ENCODE measurements at regions not wholly inside any gene's neighbourhood (a gene's known extent, or its start where the extent isn't known, plus 50 kb on each side); places are given as distances from the start of the nearest gene placed in this dataset.
"Not testable (repeated sequence)": the region's sequence is repeated elsewhere in the genome, so short reads cannot be mapped to it uniquely, and the experiment has no call there.

GRCh38 chr6:163750431-163751031 is 336.0 kb downstream of the QKI start:
- peaks cover 2% of the 10 kb centered on the region for H3K9me3 Mint-ChIP-seq (ENCODE audit: unreplicated experiment)
- H3K27ac Mint-ChIP-seq (ENCODE audit: unreplicated experiment): no peak overlapping the region
- peaks cover 4% of the 10 kb centered on the region for H3K27me3 Mint-ChIP-seq (ENCODE audit: unreplicated experiment)
- no peak for DNase-seq
- peaks cover 6% of the 10 kb centered on the region for H3K36me3 Mint-ChIP-seq (ENCODE audit: unreplicated experiment)
- no peak for TF ChIP-seq CTCF (IDR thresholded peaks at IDR 0.05; ENCODE audit: partially characterized antibody, unreplicated experiment)
- H3K4me1 Mint-ChIP-seq (ENCODE audit: low read depth, unreplicated experiment): peaks cover 7% of the 10 kb centered on the region
- H3K4me3 Mint-ChIP-seq (ENCODE audit: unreplicated experiment): no peak overlapping the region

DNA sequence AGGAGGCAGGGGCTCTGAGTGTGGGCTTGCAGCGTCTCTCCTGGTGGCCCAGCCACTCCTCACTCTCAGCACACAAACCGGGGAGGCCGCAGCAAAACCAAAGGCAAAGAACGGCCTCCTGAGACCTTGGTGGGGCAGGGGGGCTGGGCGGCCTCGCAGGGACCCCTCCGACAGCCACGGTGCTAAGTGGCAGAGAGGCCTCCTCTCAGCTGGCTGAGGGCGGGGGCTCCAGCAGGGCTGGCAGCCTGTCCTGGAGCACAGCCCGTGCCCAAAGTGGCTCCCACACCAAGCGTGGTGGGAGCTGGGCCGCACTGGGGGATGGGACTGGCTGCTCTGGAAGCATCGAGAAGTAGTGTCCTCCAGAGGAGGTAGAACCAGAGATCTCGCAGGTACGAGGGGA is 334.4 kb downstream of the QKI start:
- Mint-ChIP-seq H3K27ac (ENCODE audit: unreplicated experiment) (no peak overlapping the region), H3K9me3 (ENCODE audit: unreplicated experiment) (peaks cover 2% of the 10 kb centered on the region), H3K4me1 (ENCODE audit: low read depth, unreplicated experiment) (peaks cover 12% of the 10 kb centered on the region), H3K4me3 (ENCODE audit: unreplicated experiment) (no peak overlapping the region), H3K27me3 (ENCODE audit: unreplicated experiment) (peaks cover 4% of the 10 kb centered on the region), H3K36me3 (ENCODE audit: unreplicated experiment) (peaks cover 6% of the 10 kb centered on the region)
- no peak for DNase-seq
- no peak for TF ChIP-seq CTCF (IDR thresholded peaks at IDR 0.05; ENCODE audit: partially characterized antibody, unreplicated experiment)

DNA sequence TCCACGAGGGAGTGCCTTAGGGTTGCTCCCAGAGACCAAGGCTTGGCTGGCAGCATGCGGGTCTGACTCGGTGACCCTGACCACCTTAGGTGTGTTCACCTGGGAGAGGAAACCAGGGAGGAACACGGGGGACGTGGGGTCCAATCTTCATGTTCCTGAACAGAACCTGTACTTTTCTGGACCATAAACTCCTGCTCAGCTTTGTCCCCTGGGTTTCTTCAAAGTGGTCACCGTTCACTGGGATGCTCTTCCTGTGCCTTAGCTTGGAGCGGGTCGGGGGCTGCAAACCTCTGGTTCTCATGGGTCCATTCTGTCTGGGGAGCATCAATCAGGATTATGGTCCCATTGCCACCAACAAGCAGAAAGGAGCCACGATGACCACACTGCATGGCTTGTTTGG is 333.5 kb downstream of the QKI start:
- TF ChIP-seq CTCF (IDR thresholded peaks at IDR 0.05; ENCODE audit: partially characterized antibody, unreplicated experiment): no peak
- H3K4me3 Mint-ChIP-seq (ENCODE audit: unreplicated experiment): no peak overlapping the region
- no peak for DNase-seq
- peaks cover 4% of the 10 kb centered on the region for H3K27me3 Mint-ChIP-seq (ENCODE audit: unreplicated experiment)
- H3K27ac Mint-ChIP-seq (ENCODE audit: unreplicated experiment): no peak overlapping the region
- H3K36me3 Mint-ChIP-seq (ENCODE audit: unreplicated experiment): peaks cover 6% of the 10 kb centered on the region
- H3K4me1 Mint-ChIP-seq (ENCODE audit: low read depth, unreplicated experiment): peaks cover 17% of the 10 kb centered on the region
- H3K9me3 Mint-ChIP-seq (ENCODE audit: unreplicated experiment): peaks cover 2% of the 10 kb centered on the region

GRCh38 chr6:163747058-163747457 is 332.5 kb downstream of the QKI start:
- H3K27me3 Mint-ChIP-seq (ENCODE audit: unreplicated experiment); H3K4me3 Mint-ChIP-seq (ENCODE audit: unreplicated experiment); H3K27ac Mint-ChIP-seq (ENCODE audit: unreplicated experiment); DNase-seq; H3K9me3 Mint-ChIP-seq (ENCODE audit: unreplicated experiment); H3K36me3 Mint-ChIP-seq (ENCODE audit: unreplicated experiment): not testable (repeated sequence)
- peaks cover 25% of the 10 kb centered on the region for H3K4me1 Mint-ChIP-seq (ENCODE audit: low read depth, unreplicated experiment)

- H3K9me3 Mint-ChIP-seq (ENCODE audit: unreplicated experiment): no peaks in the 10 kb centered on the region
- H3K27me3 Mint-ChIP-seq (ENCODE audit: unreplicated experiment): peaks cover 4% of the 10 kb centered on the region
- H3K36me3 Mint-ChIP-seq (ENCODE audit: unreplicated experiment): peaks cover 4% of the 10 kb centered on the region
- peaks cover 30% of the 10 kb centered on the region for H3K4me1 Mint-ChIP-seq (ENCODE audit: low read depth, unreplicated experiment)
- no peak for TF ChIP-seq CTCF (IDR thresholded peaks at IDR 0.05; ENCODE audit: partially characterized antibody, unreplicated experiment)
- no peak overlapping the region for H3K4me3 Mint-ChIP-seq (ENCODE audit: unreplicated experiment)
- peak; percentile 53 for DNase-seq
- H3K27ac Mint-ChIP-seq (ENCODE audit: unreplicated experiment): peak overlapping the region; percentile 78
These were observed 331.2 kb downstream of the QKI start for GRCh38 chr6:163745536-163746400.
